NCI-H1694 (cell line): ENCODE measurements at regions not wholly inside any gene's neighbourhood (a gene's known extent, or its start where the extent isn't known, plus 50 kb on each side); places are given as distances from the start of the nearest gene placed in this dataset.

Experiments used
- DNase-seq: peaks from one replicate; lab custom pipeline; 2025; lab: John Stamatoyannopoulos, UW

DNA sequence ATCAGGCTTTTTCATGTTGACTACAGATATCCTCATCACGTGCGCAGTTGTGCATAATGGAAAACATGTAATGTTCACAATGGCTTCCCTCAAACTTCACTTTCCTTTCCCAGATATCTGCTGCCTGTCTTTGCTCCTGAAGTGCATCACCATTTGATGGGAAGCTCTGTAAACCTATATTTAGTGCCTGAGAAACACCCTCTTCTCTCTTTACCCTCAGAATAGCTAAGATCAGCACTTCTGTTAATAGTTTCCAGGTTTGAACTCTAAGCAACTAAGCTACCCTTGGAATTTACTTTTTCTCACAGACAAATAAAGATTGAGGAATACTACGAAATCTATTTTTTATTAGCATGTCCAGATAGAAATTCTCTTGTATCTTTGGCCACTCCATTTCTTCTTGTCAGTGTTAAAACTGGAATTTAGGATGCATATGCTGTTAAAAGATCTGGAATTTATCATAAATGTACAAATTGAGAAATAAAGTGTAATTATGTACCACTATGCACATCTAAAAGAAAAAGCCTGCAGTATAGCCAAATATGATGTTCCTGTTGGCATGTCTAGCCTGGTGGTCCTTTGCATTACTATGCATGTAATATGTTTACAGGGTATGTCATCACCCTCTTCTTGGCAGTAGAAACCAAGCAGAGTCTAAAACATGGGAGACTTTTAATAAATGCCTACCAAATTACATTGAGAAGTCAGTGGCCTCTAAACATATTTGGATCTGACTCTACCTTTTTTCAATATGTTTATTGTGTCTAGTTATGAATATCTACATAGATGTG is 278.7 kb downstream of the FIGN start:
- no peak for DNase-seq

DNA sequence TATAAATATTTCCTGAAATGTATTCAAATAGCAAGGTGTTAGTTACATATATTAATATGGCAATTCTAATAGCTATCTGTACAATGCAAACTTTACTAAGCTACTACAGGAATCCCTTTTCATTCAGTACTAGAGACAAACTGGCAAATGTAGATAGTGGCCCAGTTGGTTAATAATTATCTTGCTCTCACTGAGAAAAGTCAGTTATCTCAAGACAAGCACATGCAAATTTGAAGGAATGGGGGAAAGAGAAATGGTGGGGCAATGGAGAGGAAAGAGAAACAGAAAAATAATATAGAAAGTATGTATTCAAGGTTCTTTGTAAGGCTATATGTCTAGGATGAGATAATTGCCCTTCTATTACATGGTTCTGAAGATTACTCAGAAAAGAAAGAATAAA is 280.0 kb downstream of the FIGN start:
- DNase-seq: no peak

GRCh38 chr2:163453920-163454319 is 281.9 kb downstream of the FIGN start:
- no peak for DNase-seq

GRCh38 chr2:163441603-163442002 is 294.2 kb downstream of the FIGN start:
- no peak for DNase-seq

DNA sequence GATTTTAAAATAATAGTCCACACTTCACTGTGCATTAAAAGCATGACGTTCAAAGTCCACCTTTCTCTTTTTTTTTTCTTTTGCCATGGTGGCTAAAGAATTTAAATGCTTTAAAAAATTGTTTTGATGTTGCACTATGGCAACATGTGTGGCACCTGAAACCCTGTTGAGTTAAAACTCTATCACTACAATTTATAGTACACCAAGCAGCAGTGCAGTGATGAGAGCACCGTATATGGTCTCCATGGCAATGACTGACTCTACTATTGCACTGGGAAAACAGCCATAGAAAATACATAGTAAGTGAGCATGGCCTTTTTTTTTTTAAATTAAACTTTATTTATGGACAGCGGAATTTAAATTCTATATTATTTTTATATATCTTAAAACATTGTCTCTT is 298.8 kb downstream of the FIGN start:
- DNase-seq: no peak

GRCh38 chr2:163428187-163428586 is 307.6 kb downstream of the FIGN start:
- no peak for DNase-seq

GRCh38 chr2:163420604-163421003 is 315.2 kb downstream of the FIGN start:
- no peak for DNase-seq

DNA sequence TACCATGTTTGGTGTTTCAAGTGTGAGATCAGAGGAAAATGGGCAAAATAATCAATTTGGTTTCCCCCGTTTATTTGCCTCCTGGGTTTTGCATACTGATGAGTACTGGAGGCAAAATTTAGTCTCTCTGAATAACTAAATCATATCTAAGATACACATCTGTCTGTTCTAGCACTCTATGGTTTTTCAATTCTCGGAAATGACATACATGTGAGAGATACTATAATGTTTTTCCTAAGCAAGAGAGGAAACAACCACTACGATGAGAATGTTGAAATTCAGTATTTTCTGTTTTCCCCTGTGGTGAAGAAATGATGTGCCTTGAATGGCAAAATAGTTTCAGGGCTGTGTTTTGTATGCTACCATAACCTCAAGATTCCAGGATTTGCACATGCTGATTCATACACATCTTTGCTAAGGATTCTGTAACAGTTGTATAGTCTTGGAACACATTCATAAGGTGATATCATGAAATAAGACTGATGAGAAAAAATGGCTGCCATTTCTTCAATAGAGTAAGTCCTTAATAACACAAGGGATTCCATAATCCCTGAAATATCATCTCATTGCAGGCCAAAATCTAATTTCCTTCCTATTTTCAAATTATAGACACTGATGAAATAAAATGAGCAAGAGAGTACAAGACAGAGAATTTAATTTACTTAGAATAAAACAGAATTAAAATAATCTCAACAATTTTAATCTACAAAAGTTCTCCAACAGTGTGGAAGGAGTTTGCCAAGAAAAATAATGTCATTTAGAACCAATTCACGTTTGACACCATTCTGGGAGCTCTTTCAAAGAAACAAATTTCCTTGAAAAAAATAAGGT is 316.6 kb downstream of the FIGN start:
- DNase-seq: no peak

DNA sequence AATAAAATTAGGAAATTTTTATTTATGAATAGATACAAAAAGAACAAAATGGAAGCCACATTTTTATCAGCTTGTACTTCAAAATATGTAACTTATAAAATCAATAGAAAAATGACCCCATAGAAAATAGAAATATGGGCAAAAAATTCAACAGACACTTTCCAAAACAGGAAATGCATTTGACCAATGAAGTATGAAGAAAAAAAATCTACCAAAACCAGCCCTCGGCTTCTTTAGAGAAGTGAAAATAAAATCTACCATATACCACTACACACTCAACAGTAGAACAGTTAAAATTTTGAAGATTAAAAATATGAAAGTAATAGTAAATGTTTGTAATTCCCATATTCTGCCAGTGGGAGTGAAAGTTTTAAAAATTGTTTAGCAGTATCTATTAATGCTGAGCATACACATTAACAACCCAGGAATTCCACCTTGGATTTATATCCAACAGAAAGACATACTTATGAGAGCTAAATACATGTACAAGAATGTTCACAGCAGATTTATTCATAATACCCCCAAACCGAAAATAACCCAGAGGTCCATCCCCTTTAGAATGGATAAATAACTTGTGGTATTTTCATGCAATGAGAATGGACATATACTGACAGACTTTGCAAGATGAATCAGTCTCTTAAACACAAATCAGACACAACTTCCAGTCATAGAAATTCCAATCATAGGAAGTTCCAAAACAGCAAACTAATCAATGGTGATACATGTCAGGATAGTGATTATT is 318.0 kb downstream of the FIGN start:
- DNase-seq: no peak

DNA sequence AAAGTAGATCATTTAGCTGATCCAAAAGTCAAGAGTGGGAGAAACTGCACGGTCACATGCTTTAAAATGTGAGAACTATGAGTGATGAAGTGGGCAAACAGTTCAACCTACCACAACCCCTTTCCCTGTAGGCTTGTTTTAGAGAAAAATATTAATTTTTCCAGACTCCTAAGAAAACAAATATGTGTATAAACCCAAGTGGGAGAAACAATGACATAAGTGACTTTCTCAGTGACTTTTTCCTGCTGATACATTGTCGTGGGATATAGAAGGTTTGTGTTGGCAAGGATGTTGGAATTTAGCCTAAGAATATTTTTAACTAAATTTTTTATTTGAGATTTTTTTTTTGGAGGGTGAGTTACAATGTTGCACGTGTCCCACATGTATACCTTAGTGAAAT is 321.7 kb downstream of the FIGN start:
- DNase-seq: no peak

- no peak for DNase-seq
Measured at GRCh38 chr2:163407296-163407695, 328.5 kb downstream of the FIGN start.

- no peak for DNase-seq
Measured at GRCh38 chr2:163405298-163405697, 330.5 kb downstream of the FIGN start.

DNA sequence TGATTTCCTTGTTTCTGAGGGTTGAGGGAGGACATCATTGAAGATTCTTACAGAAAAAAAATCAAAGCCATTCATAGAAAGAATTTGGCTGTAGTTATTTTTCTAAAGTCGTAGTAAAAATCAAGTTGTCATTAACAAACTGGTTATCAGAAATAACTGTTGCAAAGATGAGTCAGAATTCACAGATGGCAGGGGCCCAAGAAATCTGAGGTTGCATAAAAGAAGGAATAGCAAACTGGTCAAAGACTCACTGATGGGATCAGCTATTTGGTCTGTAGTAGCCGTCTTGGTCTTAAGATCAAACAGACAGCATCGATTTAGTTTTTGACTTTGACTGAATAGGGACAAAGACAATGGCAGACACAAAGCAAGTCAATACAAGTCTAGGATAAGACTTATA is 334.3 kb downstream of the FIGN start:
- DNase-seq: no peak

GRCh38 chr2:163397451-163397850 is 338.4 kb downstream of the FIGN start:
- DNase-seq: no peak

DNA sequence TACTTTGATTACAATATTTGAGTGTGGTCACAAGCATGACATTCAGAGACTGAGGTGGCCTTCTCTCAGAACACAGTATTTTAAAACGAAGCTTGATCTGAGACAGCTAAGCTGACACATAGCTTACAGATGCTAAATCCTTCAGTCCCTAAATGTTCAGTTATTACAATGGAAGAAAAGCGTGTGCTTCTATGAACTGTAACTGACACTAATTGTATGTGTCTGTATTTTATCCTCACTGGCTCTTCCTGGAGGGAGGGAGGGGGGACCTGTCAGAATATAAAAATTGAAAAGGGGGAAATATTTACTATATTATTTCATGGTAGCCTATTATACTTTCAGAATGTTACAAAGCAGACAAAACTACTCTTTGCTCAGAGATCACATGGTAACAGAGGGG is 340.2 kb downstream of the FIGN start:
- no peak for DNase-seq

DNA sequence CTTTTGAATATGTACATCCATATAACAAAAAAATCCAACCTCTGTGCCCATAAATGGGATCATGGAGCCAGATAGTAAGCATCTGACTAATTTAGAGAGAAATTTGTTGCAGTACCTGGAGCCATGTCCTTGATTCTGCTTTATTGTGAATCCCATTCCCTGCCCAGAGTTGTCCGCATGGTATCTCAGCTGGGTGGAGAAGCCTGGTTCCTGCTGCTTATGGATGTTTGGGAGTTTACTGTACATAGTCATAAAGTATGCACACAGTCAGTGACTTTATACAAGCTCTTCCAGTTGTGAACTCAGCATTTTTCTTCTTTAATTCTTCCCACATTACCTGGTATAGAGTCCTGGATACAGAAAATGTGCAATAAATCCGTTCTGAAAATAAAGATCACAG is 346.0 kb downstream of the FIGN start:
- no peak for DNase-seq

GRCh38 chr2:163375472-163375871 is 360.3 kb downstream of the FIGN start:
- DNase-seq: no peak

DNA sequence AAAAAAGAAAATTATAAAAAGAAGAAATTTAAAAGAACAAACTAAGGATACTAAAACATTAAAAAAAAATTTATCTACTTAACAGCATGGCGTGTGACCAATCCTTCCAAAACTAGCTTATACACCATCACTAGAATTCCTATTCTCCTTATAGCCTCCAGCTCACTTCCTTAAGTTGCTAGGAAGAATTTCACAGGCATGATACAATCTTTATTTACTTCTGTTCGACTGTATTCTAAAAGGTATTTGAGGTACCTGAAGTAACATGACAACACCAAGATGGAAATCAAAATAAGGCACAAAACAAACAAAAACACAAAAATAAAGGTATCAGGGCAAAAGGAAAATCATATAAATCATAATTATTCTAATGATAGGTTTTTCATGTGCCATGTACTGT is 360.7 kb downstream of the FIGN start:
- DNase-seq: no peak

GRCh38 chr2:163374282-163374681 is 361.5 kb downstream of the FIGN start:
- DNase-seq: no peak

DNA sequence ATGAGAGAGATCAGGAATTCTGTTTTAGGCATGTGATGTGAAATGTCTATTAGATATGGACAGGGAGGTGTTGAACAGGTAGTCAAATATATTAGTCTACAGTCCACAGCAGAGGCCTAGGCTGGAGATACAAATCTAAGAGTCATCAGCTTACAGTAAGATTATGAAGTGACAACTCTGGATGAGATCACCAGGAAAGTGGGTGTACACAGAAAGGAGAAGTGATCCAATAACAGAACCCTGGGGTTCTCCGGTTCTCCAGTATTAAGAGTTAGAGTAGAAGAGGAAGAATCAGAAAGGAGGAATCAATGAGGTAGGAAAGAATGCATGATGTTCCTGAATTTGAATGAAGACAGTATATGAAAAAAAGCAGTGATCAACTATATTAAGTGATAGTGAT is 362.3 kb downstream of the FIGN start:
- DNase-seq: no peak

GRCh38 chr2:163370169-163370886 is 365.5 kb downstream of the FIGN start:
- DNase-seq: no peak

GRCh38 chr2:163369111-163369510 is 366.7 kb downstream of the FIGN start:
- DNase-seq: no peak
